ENCODE measurements at regions not wholly inside any gene's neighbourhood (a gene's known extent, or its start where the extent isn't known, plus 50 kb on each side); places are given as distances from the start of the nearest gene placed in this dataset.

GRCh38 chr21:31500982-31501381 lies 156.9 kb upstream of the TIAM1 start:
- TF ChIP-seq POLR2A (IDR thresholded peaks at IDR 0.05) (no peak), CTCF (IDR thresholded peaks at IDR 0.05) (no peak), POLR2AphosphoS5 (IDR thresholded peaks at IDR 0.05; ENCODE audit: insufficient read depth in 1 of 2, low read depth in 1 of 2) (no peak)
- no peak for DNase-seq (ENCODE audit: extremely low spot score in 2 of 2)
- Histone ChIP-seq H3K27me3 (no peaks in the 10 kb centered on the region), H3K4me1 (no peaks in the 10 kb centered on the region), H3K36me3 (no peaks in the 10 kb centered on the region), H3K4me3 (no peak overlapping the region), H3K27ac (no peak overlapping the region), H3K9me3 (no peaks in the 10 kb centered on the region)
- intact Hi-C loops (cut with DNase I): no loop called here

DNA sequence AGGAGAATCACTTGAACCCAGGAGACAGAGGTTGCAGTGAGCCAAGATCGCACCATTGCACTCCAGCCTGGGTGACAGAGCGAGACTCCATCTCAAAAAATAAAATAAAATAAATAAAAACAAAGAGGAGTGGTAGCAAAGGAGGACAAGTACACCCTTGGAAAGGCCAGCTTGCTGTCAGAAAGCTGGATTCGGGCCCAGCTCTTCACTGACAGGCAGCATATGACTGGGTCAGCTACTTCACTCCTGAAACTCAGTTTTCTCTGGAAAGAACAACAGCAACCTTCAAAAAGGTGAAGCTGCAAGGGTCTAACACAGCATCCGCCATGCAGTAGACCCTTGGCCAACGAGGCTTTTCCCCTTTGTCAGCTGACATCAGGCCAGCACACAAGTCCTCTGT lies 156.0 kb upstream of the TIAM1 start:
- no peaks in the 10 kb centered on the region for H3K9me3 ChIP-seq
- intact Hi-C loops (cut with DNase I): no loop called here
- H3K27me3 ChIP-seq: no peaks in the 10 kb centered on the region
- no peak overlapping the region for H3K4me3 ChIP-seq
- no peaks in the 10 kb centered on the region for H3K36me3 ChIP-seq
- no peak overlapping the region for H3K27ac ChIP-seq
- DNase-seq (ENCODE audit: extremely low spot score in 2 of 2): no peak
- H3K4me1 ChIP-seq: no peaks in the 10 kb centered on the region
- TF ChIP-seq POLR2AphosphoS5 (IDR thresholded peaks at IDR 0.05; ENCODE audit: insufficient read depth in 1 of 2, low read depth in 1 of 2) (no peak), CTCF (IDR thresholded peaks at IDR 0.05) (no peak), POLR2A (IDR thresholded peaks at IDR 0.05) (no peak)

DNA sequence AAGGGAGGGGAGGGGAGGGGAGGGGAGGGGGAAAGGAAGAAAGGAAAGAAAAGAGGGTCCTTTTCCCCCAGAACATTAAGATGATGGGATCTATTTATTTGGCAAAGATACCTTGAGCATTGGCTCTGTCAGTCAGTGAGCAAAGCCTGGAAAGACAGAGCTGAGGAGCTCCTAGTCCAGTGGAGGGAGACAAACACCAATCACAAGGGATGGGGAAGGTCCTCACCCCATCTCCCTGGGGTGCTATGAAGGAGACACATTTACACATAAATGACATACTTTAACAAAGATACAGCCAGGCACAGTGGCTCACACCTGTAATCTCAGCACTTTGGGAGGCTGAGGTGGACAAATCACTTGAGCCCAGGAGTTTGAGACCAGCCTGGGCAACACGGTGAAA lies 154.9 kb upstream of the TIAM1 start:
- DNase-seq (ENCODE audit: extremely low spot score in 2 of 2): no peak
- Histone ChIP-seq H3K36me3 (no peaks in the 10 kb centered on the region), H3K4me1 (no peaks in the 10 kb centered on the region), H3K4me3 (no peak overlapping the region), H3K27me3 (no peaks in the 10 kb centered on the region), H3K27ac (no peak overlapping the region), H3K9me3 (no peaks in the 10 kb centered on the region)
- intact Hi-C loops (cut with DNase I): no loop called here
- no peak for TF ChIP-seq POLR2AphosphoS5 (IDR thresholded peaks at IDR 0.05; ENCODE audit: insufficient read depth in 1 of 2, low read depth in 1 of 2)
- TF ChIP-seq POLR2A (IDR thresholded peaks at IDR 0.05): no peak
- TF ChIP-seq CTCF (IDR thresholded peaks at IDR 0.05): no peak

- Histone ChIP-seq H3K36me3 (no peaks in the 10 kb centered on the region), H3K4me3 (no peak overlapping the region), H3K9me3 (no peaks in the 10 kb centered on the region), H3K27ac (no peak overlapping the region), H3K27me3 (no peaks in the 10 kb centered on the region), H3K4me1 (no peaks in the 10 kb centered on the region)
- intact Hi-C loops (cut with DNase I): no loop called here
- TF ChIP-seq CTCF (IDR thresholded peaks at IDR 0.05) (no peak), POLR2AphosphoS5 (IDR thresholded peaks at IDR 0.05; ENCODE audit: insufficient read depth in 1 of 2, low read depth in 1 of 2) (no peak), POLR2A (IDR thresholded peaks at IDR 0.05) (no peak)
- no peak for DNase-seq (ENCODE audit: extremely low spot score in 2 of 2)
Observed at GRCh38 chr21:31497914-31498313, 153.9 kb upstream of the TIAM1 start.

- no peak overlapping the region for H3K27ac ChIP-seq
- no peak for DNase-seq (ENCODE audit: extremely low spot score in 2 of 2)
- no peaks in the 10 kb centered on the region for H3K27me3 ChIP-seq
- TF ChIP-seq POLR2A (IDR thresholded peaks at IDR 0.05): no peak
- no peak for TF ChIP-seq CTCF (IDR thresholded peaks at IDR 0.05)
- no peak for TF ChIP-seq POLR2AphosphoS5 (IDR thresholded peaks at IDR 0.05; ENCODE audit: insufficient read depth in 1 of 2, low read depth in 1 of 2)
- no peaks in the 10 kb centered on the region for H3K36me3 ChIP-seq
- no peaks in the 10 kb centered on the region for H3K4me1 ChIP-seq
- intact Hi-C loops (cut with DNase I): no loop called here
- no peak overlapping the region for H3K4me3 ChIP-seq
- no peaks in the 10 kb centered on the region for H3K9me3 ChIP-seq
Observed at GRCh38 chr21:31493350-31493880, 149.4 kb upstream of the TIAM1 start.
